H9 (cell line): ENCODE measurements at regions not wholly inside any gene's neighbourhood (a gene's known extent, or its start where the extent isn't known, plus 50 kb on each side); places are given as distances from the start of the nearest gene placed in this dataset.

Experiments used
- DNase-seq: peaks from one replicate; pipeline ENCODE4 v3.0.0-alpha.2; 2017
- H2AFZ ChIP-seq: one replicate; pipeline ENCODE4 v1.6.1; 2013; ENCODE audit warnings: mild to moderate bottlenecking, low read length, control low read depth, moderate library complexity
- H2AK5ac ChIP-seq: 2 replicates; pipeline ENCODE4 v1.6.1; 2013; ENCODE audit warnings: low read length, control low read depth, mixed read lengths; ENCODE audit not compliant: insufficient read length
- H2BK120ac ChIP-seq: one replicate; pipeline ENCODE4 v1.6.1; 2013; ENCODE audit warnings: low read depth, mild to moderate bottlenecking, low read length, control low read depth, inconsistent platforms; ENCODE audit not compliant: poor library complexity, severe bottlenecking
- H2BK12ac ChIP-seq: 2 replicates; pipeline ENCODE4 v1.6.1; 2013; ENCODE audit warnings: low read length, control low read depth, mixed read lengths, low read depth; ENCODE audit not compliant: insufficient read length
- H2BK15ac ChIP-seq: 2 replicates; pipeline ENCODE4 v1.6.1; 2013; ENCODE audit warnings: low read depth, low read length, control low read depth
- H2BK20ac ChIP-seq: one replicate; pipeline ENCODE4 v1.6.1; 2013; ENCODE audit warnings: low read depth, mild to moderate bottlenecking, low read length, control low read depth, inconsistent platforms; ENCODE audit not compliant: poor library complexity, severe bottlenecking
- H2BK5ac ChIP-seq: 2 replicates; pipeline ENCODE4 v1.6.1; 2013; ENCODE audit warnings: low read length, control low read depth, mixed read lengths; ENCODE audit not compliant: insufficient read length
- H3K14ac ChIP-seq: 2 replicates; pipeline ENCODE4 v1.6.1; 2013; ENCODE audit warnings: low read length, control low read depth; ENCODE audit not compliant: insufficient read depth
- H3K18ac ChIP-seq: 2 replicates; pipeline ENCODE4 v1.6.1; 2013; ENCODE audit warnings: low read depth, mild to moderate bottlenecking, mixed read lengths, low read length, control low read depth; ENCODE audit not compliant: insufficient read length
- H3K23ac ChIP-seq: 2 replicates; pipeline ENCODE4 v1.6.1; 2013; ENCODE audit warnings: low read length, control low read depth, mixed read lengths, low read depth; ENCODE audit not compliant: insufficient read length
- H3K23me2 ChIP-seq: 2 replicates; pipeline ENCODE4 v1.6.1; 2013; ENCODE audit warnings: low read depth, mild to moderate bottlenecking, mixed read lengths, low read length, control low read depth; ENCODE audit not compliant: insufficient read length, poor library complexity, severe bottlenecking
- H3K27ac ChIP-seq: 2 replicates; pipeline ENCODE4 v1.5.1; 2013; ENCODE audit warnings: low read length, control low read depth, mixed read lengths, low read depth; ENCODE audit not compliant: insufficient read length
- H3K27me3 ChIP-seq: 2 replicates; pipeline ENCODE4 v1.6.1; 2013; ENCODE audit warnings: low read length, control low read depth, inconsistent platforms; ENCODE audit not compliant: insufficient read depth
- H3K4ac ChIP-seq: 2 replicates; pipeline ENCODE4 v1.6.1; 2013; ENCODE audit warnings: low read depth, mild to moderate bottlenecking, control low read depth, inconsistent platforms, low read length, moderate library complexity
- H3K4me1 ChIP-seq: 2 replicates; pipeline ENCODE4 v1.6.1; 2013; ENCODE audit warnings: low read length, control low read depth, inconsistent platforms; ENCODE audit not compliant: insufficient read depth
- H3K4me2 ChIP-seq: 2 replicates; pipeline ENCODE4 v1.6.1; 2013; ENCODE audit warnings: low read length, control low read depth, mixed read lengths; ENCODE audit not compliant: insufficient read length, insufficient read depth
- H3K56ac ChIP-seq: 2 replicates; pipeline ENCODE4 v1.6.1; 2013; ENCODE audit warnings: low read depth, mild to moderate bottlenecking, mixed read lengths, low read length, control low read depth; ENCODE audit not compliant: insufficient read length
- H3K79me1 ChIP-seq: 2 replicates; pipeline ENCODE4 v1.6.1; 2013; ENCODE audit warnings: low read depth, mild to moderate bottlenecking, moderate library complexity, low read length, control low read depth, inconsistent platforms; ENCODE audit not compliant: insufficient read depth, poor library complexity, severe bottlenecking
- H3K79me2 ChIP-seq: 2 replicates; pipeline ENCODE4 v1.6.1; 2013; ENCODE audit warnings: low read length, control low read depth, inconsistent platforms; ENCODE audit not compliant: insufficient read depth
- H3K9ac ChIP-seq: 2 replicates; pipeline ENCODE4 v1.6.1; 2013; ENCODE audit warnings: low read length, control low read depth, mixed read lengths; ENCODE audit not compliant: insufficient read length; ENCODE audit errors: extremely low read depth
- H3K9me3 ChIP-seq: one replicate; pipeline ENCODE4 v1.6.1; 2013; ENCODE audit warnings: low read depth, low read length, inconsistent platforms; ENCODE audit not compliant: control insufficient read depth
- H3T11ph ChIP-seq: one replicate; pipeline ENCODE4 v1.6.1; 2013; ENCODE audit warnings: mild to moderate bottlenecking, low read length, control low read depth, inconsistent platforms
- H4K20me1 ChIP-seq: one replicate; pipeline ENCODE4 v1.6.1; 2013; ENCODE audit not compliant: control insufficient read depth, insufficient read length, insufficient read depth
- H4K5ac ChIP-seq: 2 replicates; pipeline ENCODE4 v1.6.1; 2013; ENCODE audit warnings: low read depth, mild to moderate bottlenecking, mixed read lengths, low read length, control low read depth; ENCODE audit not compliant: insufficient read length
- H4K8ac ChIP-seq: replicated peaks from 2 replicates; pipeline ENCODE4 v1.6.1; 2013; ENCODE audit warnings: low read length, control low read depth, mixed read lengths, low read depth; ENCODE audit not compliant: insufficient read length
- H4K91ac ChIP-seq: 2 replicates; pipeline ENCODE4 v1.6.1; 2013; ENCODE audit warnings: low read depth, mild to moderate bottlenecking, moderate library complexity, mixed read lengths, low read length, control low read depth; ENCODE audit not compliant: insufficient read length
- H3K27ac Mint-ChIP-seq, 3 experiments: 2 replicates in 2 of 3; 3 replicates in 1 of 3; pipeline ENCODE4 v1.8.0; 2020 to 2021; ENCODE audit warnings: mixed read lengths in 3 of 3, mild to moderate bottlenecking in 1 of 3, moderate library complexity in 1 of 3
- H3K27me3 Mint-ChIP-seq: 2 replicates; pipeline ENCODE4 v1.8.0; 2021; ENCODE audit warnings: low read depth, mild to moderate bottlenecking, moderate library complexity, mixed read lengths
- H3K36me3 Mint-ChIP-seq, 3 experiments: 2 replicates in 2 of 3; 3 replicates in 1 of 3; pipeline ENCODE4 v1.8.0; 2020 to 2021; ENCODE audit warnings: low read depth in 3 of 3, mixed read lengths in 3 of 3; ENCODE audit not compliant: insufficient read depth in 1 of 3
- H3K4me1 Mint-ChIP-seq, 2 experiments: 2 replicates each; pipeline ENCODE4 v1.8.0; 2020; ENCODE audit warnings: mixed read lengths in 2 of 2
- H3K4me3 Mint-ChIP-seq, 2 experiments: 2 replicates in 1 of 2; 3 replicates in 1 of 2; pipeline ENCODE4 v1.8.0; 2020 to 2021; ENCODE audit warnings: mild to moderate bottlenecking in 2 of 2, mixed read lengths in 2 of 2, moderate library complexity in 1 of 2
- H3K9me3 Mint-ChIP-seq, 2 experiments: 2 replicates in 1 of 2; 3 replicates in 1 of 2; pipeline ENCODE4 v1.8.0; 2020; ENCODE audit warnings: mild to moderate bottlenecking in 2 of 2, mixed read lengths in 2 of 2, moderate library complexity in 1 of 2
- WGBS: extraction: QIAGEN DNeasy Blood & Tissue Kit; methylation state at CpG from one replicate; pipeline ENCODE4 v1.1.7; 2013; ENCODE audit warnings: missing lambda C conversion rate, low lambda C conversion rate, mixed read lengths; ENCODE audit not compliant: insufficient read length; ENCODE audit errors: extremely low coverage; 5-methylcytosine and 5-hydroxymethylcytosine counted together
- TF ChIP-seq, protein P1 (sequence below): fragments of 200-600 bp; sonication (generic); conservative IDR thresholded peaks from 3 replicates; pipeline ENCODE4 v1.8.0; 2021; ENCODE audit warnings: antibody characterized with exemption, mild to moderate bottlenecking

DNA sequence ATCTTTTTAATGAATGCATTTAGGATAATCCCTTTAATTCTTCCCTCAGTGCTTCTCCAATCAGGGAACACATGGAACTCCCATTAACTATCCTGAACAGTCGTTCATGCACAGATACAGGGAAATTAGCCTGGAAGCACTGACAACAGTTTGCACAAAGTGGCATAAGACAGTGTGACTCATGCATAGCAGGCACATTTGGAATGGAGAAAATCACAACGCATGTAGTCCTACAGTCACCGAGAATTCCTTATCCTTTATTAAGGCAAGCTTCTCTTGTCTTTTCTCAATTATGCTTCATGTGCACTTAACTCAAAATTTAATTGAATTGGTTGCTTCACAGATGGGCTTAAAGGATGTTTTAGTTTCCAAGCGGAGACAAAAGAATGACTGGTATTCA is 155.0 kb upstream of the CRBN start:
- H4K91ac ChIP-seq: no peak overlapping the region
- no peaks in the 10 kb centered on the region for H3K9me3 ChIP-seq
- no peak overlapping the region for H2BK15ac ChIP-seq
- Mint-ChIP-seq H3K27ac (no peak overlapping the region), H3K36me3 (no peaks in the 10 kb centered on the region), H3K27me3 (no peaks in the 10 kb centered on the region; the same call in 1 of the 2 replicates), H3K4me1 (peaks cover 5 to 11% of the 10 kb centered on the region in 2 experiments), H3K9me3 (no peaks in the 10 kb centered on the region), H3K4me3 (no peak overlapping the region)
- H3K4ac ChIP-seq: no peak overlapping the region
- peaks cover 5% of the 10 kb centered on the region; the same call in 1 of the 2 replicates for H3K4me1 ChIP-seq
- H4K8ac ChIP-seq: no peak overlapping the region
- H4K5ac ChIP-seq: no peak overlapping the region
- H3K14ac ChIP-seq: no peak overlapping the region
- TF ChIP-seq, protein P1, sequence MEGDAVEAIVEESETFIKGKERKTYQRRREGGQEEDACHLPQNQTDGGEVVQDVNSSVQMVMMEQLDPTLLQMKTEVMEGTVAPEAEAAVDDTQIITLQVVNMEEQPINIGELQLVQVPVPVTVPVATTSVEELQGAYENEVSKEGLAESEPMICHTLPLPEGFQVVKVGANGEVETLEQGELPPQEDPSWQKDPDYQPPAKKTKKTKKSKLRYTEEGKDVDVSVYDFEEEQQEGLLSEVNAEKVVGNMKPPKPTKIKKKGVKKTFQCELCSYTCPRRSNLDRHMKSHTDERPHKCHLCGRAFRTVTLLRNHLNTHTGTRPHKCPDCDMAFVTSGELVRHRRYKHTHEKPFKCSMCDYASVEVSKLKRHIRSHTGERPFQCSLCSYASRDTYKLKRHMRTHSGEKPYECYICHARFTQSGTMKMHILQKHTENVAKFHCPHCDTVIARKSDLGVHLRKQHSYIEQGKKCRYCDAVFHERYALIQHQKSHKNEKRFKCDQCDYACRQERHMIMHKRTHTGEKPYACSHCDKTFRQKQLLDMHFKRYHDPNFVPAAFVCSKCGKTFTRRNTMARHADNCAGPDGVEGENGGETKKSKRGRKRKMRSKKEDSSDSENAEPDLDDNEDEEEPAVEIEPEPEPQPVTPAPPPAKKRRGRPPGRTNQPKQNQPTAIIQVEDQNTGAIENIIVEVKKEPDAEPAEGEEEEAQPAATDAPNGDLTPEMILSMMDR: no peak
- no peaks in the 10 kb centered on the region for H4K20me1 ChIP-seq
- no peak overlapping the region for H3K18ac ChIP-seq
- H2BK20ac ChIP-seq: no peak overlapping the region
- H2BK5ac ChIP-seq: no peak overlapping the region
- no peak overlapping the region for H3K56ac ChIP-seq
- H2AK5ac ChIP-seq: no peak overlapping the region
- no peaks in the 10 kb centered on the region for H3K27me3 ChIP-seq
- DNase-seq: no peak
- WGBS: no CpG with 5 or more reads among the region's 4 CpGs
- no peak overlapping the region for H3K4me2 ChIP-seq
- no peak overlapping the region for H2BK120ac ChIP-seq
- H3K23ac ChIP-seq: no peak overlapping the region
- no peak overlapping the region for H3K9ac ChIP-seq
- H3T11ph ChIP-seq: no peak overlapping the region
- no peaks in the 10 kb centered on the region for H3K79me1 ChIP-seq
- H2AFZ ChIP-seq: no peak overlapping the region
- H3K23me2 ChIP-seq: no peaks in the 10 kb centered on the region
- no peak overlapping the region for H3K27ac ChIP-seq
- H2BK12ac ChIP-seq: no peak overlapping the region
- no peaks in the 10 kb centered on the region for H3K79me2 ChIP-seq
